ENCODE measurements at regions not wholly inside any gene's neighbourhood (a gene's known extent, or its start where the extent isn't known, plus 50 kb on each side); places are given as distances from the start of the nearest gene placed in this dataset.

DNA sequence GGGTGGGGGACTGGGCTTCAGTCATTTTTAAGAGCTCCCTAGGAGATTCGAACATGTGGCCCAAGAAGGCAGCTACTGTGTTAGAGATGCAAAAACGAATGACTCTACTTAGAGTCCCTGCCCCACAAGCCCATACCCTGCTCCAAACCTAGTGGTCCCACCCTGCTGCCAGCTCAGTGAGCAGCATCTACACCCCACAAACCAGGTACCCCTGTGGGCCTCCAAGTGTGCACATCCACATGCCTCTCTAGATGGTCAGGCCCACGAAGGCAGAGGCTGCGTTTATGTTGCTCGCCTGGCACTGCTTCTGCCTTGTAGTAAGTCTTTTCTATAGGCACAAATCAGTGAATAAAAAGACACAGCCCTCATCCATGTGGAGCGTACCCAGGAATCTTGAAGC is 112.6 kb downstream of the PDCL3 start:
- no peak for DNase-seq (ENCODE audit: extremely low spot score, unreplicated experiment)
- TF ChIP-seq, protein P1, sequence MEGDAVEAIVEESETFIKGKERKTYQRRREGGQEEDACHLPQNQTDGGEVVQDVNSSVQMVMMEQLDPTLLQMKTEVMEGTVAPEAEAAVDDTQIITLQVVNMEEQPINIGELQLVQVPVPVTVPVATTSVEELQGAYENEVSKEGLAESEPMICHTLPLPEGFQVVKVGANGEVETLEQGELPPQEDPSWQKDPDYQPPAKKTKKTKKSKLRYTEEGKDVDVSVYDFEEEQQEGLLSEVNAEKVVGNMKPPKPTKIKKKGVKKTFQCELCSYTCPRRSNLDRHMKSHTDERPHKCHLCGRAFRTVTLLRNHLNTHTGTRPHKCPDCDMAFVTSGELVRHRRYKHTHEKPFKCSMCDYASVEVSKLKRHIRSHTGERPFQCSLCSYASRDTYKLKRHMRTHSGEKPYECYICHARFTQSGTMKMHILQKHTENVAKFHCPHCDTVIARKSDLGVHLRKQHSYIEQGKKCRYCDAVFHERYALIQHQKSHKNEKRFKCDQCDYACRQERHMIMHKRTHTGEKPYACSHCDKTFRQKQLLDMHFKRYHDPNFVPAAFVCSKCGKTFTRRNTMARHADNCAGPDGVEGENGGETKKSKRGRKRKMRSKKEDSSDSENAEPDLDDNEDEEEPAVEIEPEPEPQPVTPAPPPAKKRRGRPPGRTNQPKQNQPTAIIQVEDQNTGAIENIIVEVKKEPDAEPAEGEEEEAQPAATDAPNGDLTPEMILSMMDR (conservative IDR thresholded peaks at IDR 0.05), result no peak
- H3K27ac Mint-ChIP-seq, result no peak overlapping the region
- no peaks in the 10 kb centered on the region for H3K4me1 Mint-ChIP-seq (ENCODE audit: unreplicated experiment)
- H3K4me3 Mint-ChIP-seq, result no peak overlapping the region
- H3K27me3 Mint-ChIP-seq, result peaks cover 2% of the 10 kb centered on the region
- no peaks in the 10 kb centered on the region for H3K9me3 Mint-ChIP-seq
- no peaks in the 10 kb centered on the region for H3K36me3 Mint-ChIP-seq

DNA sequence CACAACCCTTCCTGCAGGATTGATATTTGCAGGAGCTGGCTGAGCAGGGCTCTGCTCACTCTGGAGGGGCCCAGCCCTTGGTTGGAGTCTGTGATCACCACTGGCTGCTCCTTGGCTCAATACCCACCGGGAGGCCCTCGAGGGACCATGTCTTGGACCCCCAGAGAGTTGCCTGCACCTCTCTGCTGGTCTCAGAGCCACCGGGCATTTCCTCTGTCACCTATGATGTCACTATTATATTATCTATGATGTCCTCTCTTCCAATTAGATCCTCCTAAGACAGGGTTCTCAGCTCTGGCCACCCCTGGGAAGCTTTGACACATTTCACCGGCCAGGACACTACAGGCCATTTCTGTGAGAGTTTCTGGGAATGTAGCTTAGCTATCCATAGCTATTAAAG is 113.1 kb downstream of the PDCL3 start:
- H3K27ac Mint-ChIP-seq, result no peak overlapping the region
- no peak for DNase-seq (ENCODE audit: extremely low spot score, unreplicated experiment)
- TF ChIP-seq, protein P1 (conservative IDR thresholded peaks at IDR 0.05), result no peak
- H3K9me3 Mint-ChIP-seq, result no peaks in the 10 kb centered on the region
- H3K4me1 Mint-ChIP-seq (ENCODE audit: unreplicated experiment), result no peaks in the 10 kb centered on the region
- H3K36me3 Mint-ChIP-seq, result no peaks in the 10 kb centered on the region
- H3K4me3 Mint-ChIP-seq, result no peak overlapping the region
- H3K27me3 Mint-ChIP-seq, result no peaks in the 10 kb centered on the region

DNA sequence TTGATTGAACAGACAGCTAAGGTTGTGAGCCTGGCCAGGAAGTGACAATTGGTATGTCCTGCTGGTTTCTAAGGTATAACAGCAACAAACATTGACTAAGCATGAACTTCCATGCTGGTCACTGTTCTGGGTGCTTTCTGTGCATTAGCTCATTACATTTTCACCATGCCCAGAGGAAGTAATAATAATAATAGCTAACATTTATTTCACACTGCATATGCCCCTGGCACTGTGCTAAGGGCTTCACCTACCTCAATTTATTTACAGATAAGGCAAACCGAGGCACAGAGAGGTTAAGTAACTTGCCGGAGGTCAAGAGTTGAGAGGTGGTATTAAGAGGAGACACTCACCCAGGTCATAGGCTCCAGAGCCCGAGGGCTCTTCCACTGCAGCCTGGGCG is 113.6 kb downstream of the PDCL3 start:
- H3K27me3 Mint-ChIP-seq, result no peaks in the 10 kb centered on the region
- no peak overlapping the region for H3K27ac Mint-ChIP-seq
- TF ChIP-seq, protein P1 (conservative IDR thresholded peaks at IDR 0.05), result no peak
- H3K36me3 Mint-ChIP-seq, result no peaks in the 10 kb centered on the region
- no peak for DNase-seq (ENCODE audit: extremely low spot score, unreplicated experiment)
- no peak overlapping the region for H3K4me3 Mint-ChIP-seq
- no peaks in the 10 kb centered on the region for H3K4me1 Mint-ChIP-seq (ENCODE audit: unreplicated experiment)
- H3K9me3 Mint-ChIP-seq, result no peaks in the 10 kb centered on the region

DNA sequence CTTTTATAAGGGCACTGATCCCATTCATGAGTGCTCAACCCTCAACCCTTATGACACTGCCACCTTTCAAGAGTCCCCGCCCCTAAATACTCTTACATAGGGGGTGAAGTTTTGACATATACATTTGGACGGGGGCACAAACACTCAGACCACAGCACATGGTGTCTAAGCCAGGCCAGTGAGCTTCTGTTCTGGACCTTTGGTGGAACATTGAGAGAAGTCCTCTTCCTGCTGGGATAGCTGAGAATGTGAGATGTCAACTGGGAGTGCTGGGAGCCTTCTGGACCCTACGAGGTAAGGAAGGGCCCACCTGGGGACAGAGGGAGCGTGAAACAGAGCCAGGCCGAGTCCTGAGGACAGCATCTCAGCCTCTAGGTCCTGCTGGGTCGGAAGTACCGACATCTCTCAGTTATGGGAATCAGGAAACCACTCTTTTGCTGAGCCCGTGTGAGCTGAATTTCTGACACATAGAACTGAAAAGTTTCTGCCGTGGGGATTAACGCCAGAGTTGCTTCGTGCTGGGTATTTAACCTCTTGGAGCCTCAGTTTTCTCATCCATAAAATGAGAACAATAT is 114.9 kb downstream of the PDCL3 start:
- Mint-ChIP-seq H3K27me3 (no peaks in the 10 kb centered on the region), H3K27ac (no peak overlapping the region), H3K36me3 (no peaks in the 10 kb centered on the region), H3K4me3 (no peak overlapping the region), H3K4me1 (ENCODE audit: unreplicated experiment) (no peaks in the 10 kb centered on the region), H3K9me3 (no peaks in the 10 kb centered on the region)
- no peak for DNase-seq (ENCODE audit: extremely low spot score, unreplicated experiment)
- TF ChIP-seq, protein P1 (conservative IDR thresholded peaks at IDR 0.05), result no peak

DNA sequence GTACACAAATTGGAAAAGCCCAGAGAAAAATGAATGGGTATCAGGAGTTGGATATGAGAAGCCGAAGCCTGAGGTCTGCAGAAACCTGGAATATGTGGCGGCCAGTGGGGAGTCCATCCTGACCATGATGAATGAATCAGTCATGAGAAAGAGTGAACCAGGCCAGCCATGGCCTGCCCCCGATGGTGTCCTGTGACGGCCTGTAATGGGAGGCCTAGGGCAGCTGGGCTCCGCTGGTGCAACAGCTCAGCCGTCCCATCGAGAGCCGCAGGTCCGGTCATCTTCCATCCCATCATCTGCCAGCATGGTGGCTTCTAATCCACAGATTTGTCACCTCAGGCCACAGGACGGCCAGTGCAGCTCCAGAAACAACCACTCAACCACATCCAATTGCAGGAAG is 116.4 kb downstream of the PDCL3 start:
- Mint-ChIP-seq H3K4me1 (ENCODE audit: unreplicated experiment) (no peaks in the 10 kb centered on the region), H3K9me3 (no peaks in the 10 kb centered on the region)

More for the DNA sequence above, 116.4 kb downstream of the PDCL3 start:
- Mint-ChIP-seq H3K4me3 (no peak overlapping the region), H3K27me3 (no peaks in the 10 kb centered on the region), H3K36me3 (no peaks in the 10 kb centered on the region), H3K27ac (no peak overlapping the region)
- no peak for DNase-seq (ENCODE audit: extremely low spot score, unreplicated experiment)
- TF ChIP-seq, protein P1 (conservative IDR thresholded peaks at IDR 0.05), result no peak
